Breast epithelium (tissue), 3 donors: ENCODE measurements at regions not wholly inside any gene's neighbourhood (a gene's known extent, or its start where the extent isn't known, plus 50 kb on each side); places are given as distances from the start of the nearest gene placed in this dataset.

ENCODE experiments used
- POLR2A ChIP-seq: fragments of 450-650 bp; IDR thresholded peaks from one replicate; pipeline ENCODE4 v1.6.1; 2016; ENCODE audit warnings: antibody characterized with exemption, mild to moderate bottlenecking, moderate library complexity
- POLR2AphosphoS5 ChIP-seq, 3 donors: sonication (generic); formaldehyde crosslinking; IDR thresholded peaks; one replicate each; pipeline ENCODE4 v1.6.1; 2017; ENCODE audit warnings: antibody characterized with exemption in 3 of 3

DNA sequence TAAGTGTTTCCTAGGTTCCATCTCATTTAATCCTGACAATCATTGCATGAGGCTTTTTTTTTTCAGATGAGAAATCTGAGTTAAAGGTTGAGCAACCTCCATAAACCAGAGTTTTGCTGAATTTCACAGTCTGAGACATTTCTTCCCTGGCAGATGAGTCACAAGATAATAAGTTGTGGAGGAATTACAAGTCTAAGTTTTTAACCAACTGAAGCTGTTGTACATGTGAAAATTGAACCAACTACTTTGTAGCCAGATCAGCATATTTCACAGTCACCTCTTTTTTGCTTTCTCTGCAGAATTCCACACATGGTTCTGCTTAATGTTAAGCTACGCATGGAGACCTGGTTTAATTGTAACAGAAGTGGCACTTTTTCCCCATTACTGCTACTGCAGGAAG, 765.6 kb downstream of the CDH11 start:
- TF ChIP-seq POLR2A = no peak
- no peak for TF ChIP-seq POLR2AphosphoS5 (IDR thresholded peaks at IDR 0.05)
